OCI-M2 (cell line): ENCODE measurements at regions not wholly inside any gene's neighbourhood (a gene's known extent, or its start where the extent isn't known, plus 50 kb on each side); places are given as distances from the start of the nearest gene placed in this dataset.
"Not testable (repeated sequence)": the region's sequence is repeated elsewhere in the genome, so short reads cannot be mapped to it uniquely, and the experiment has no call there.

ENCODE experiments used
- DNase-seq: peaks from one replicate; lab custom pipeline; 2025; ENCODE audit not compliant: unreplicated experiment; lab: John Stamatoyannopoulos, UW

- not testable (repeated sequence) for DNase-seq
Measured at GRCh38 chr7:119914119-119914518, 358.9 kb upstream of the KCND2 start.

- no peak for DNase-seq
Measured at GRCh38 chr7:119916501-119916900, 356.5 kb upstream of the KCND2 start.

- DNase-seq = no peak
Measured at GRCh38 chr7:119918185-119918584, 354.8 kb upstream of the KCND2 start.

- DNase-seq = no peak
Measured at GRCh38 chr7:119919986-119920385, 353.0 kb upstream of the KCND2 start.

- DNase-seq = no peak
Measured at GRCh38 chr7:119925581-119926289, 347.2 kb upstream of the KCND2 start.

GRCh38 chr7:119929891-119930290 lies 343.1 kb upstream of the KCND2 start:
- no peak for DNase-seq

- no peak for DNase-seq
Measured at GRCh38 chr7:119931230-119931824, 341.6 kb upstream of the KCND2 start.

- peak; percentile 59 for DNase-seq
Measured at GRCh38 chr7:119935418-119936025, 337.5 kb upstream of the KCND2 start.

GRCh38 chr7:119936836-119937235 lies 336.1 kb upstream of the KCND2 start:
- no peak for DNase-seq

GRCh38 chr7:119937745-119938144 lies 335.2 kb upstream of the KCND2 start:
- no peak for DNase-seq

- DNase-seq = peak; percentile 93
Measured at GRCh38 chr7:119943942-119944600, 328.9 kb upstream of the KCND2 start.

- DNase-seq = no peak
Measured at GRCh38 chr7:119944601-119944972, 328.4 kb upstream of the KCND2 start.

- DNase-seq = no peak
Measured at GRCh38 chr7:119945822-119946221, 327.2 kb upstream of the KCND2 start.

GRCh38 chr7:119949053-119949452 lies 323.9 kb upstream of the KCND2 start:
- DNase-seq = no peak

GRCh38 chr7:119950390-119951041 lies 322.5 kb upstream of the KCND2 start:
- not testable (repeated sequence) for DNase-seq

GRCh38 chr7:119951614-119952013 lies 321.4 kb upstream of the KCND2 start:
- not testable (repeated sequence) for DNase-seq

GRCh38 chr7:119957335-119957734 lies 315.6 kb upstream of the KCND2 start:
- no peak for DNase-seq

- DNase-seq = no peak
Measured at GRCh38 chr7:119959811-119960210, 313.2 kb upstream of the KCND2 start.

GRCh38 chr7:119963654-119964053 lies 309.3 kb upstream of the KCND2 start:
- peak; percentile 45 for DNase-seq

- DNase-seq = no peak
Measured at GRCh38 chr7:119964065-119964464, 308.9 kb upstream of the KCND2 start.

GRCh38 chr7:119964788-119965542 lies 308.0 kb upstream of the KCND2 start:
- DNase-seq = peak; percentile 79
